ENCODE measurements at regions not wholly inside any gene's neighbourhood (a gene's known extent, or its start where the extent isn't known, plus 50 kb on each side); places are given as distances from the start of the nearest gene placed in this dataset.

- no peak for TF ChIP-seq POLR2A (IDR thresholded peaks at IDR 0.05)
- TF ChIP-seq CTCF (IDR thresholded peaks at IDR 0.05), result no peak
- TF ChIP-seq POLR2AphosphoS5 (IDR thresholded peaks at IDR 0.05; ENCODE audit: insufficient read depth in 1 of 2, low read depth in 1 of 2), result no peak
These were observed 249.2 kb downstream of the BTG1 start for GRCh38 chr12:91896286-91897024.
